ENCODE measurements at regions not wholly inside any gene's neighbourhood (a gene's known extent, or its start where the extent isn't known, plus 50 kb on each side); places are given as distances from the start of the nearest gene placed in this dataset.

GRCh38 chr11:113634940-113635575 is 71.0 kb downstream of the TMPRSS5 start:
- DNase-seq (ENCODE audit: low spot score), result no peak

GRCh38 chr11:113632981-113633380 is 73.1 kb downstream of the TMPRSS5 start:
- no peak for DNase-seq (ENCODE audit: low spot score)

- no peak for DNase-seq (ENCODE audit: low spot score)
Measured at GRCh38 chr11:113629562-113629961, 76.5 kb downstream of the TMPRSS5 start.

GRCh38 chr11:113628912-113629311 is 77.2 kb downstream of the TMPRSS5 start:
- no peak for DNase-seq (ENCODE audit: low spot score)

GRCh38 chr11:113627946-113628345 is 78.2 kb downstream of the TMPRSS5 start:
- DNase-seq (ENCODE audit: low spot score), result no peak

- no peak for DNase-seq (ENCODE audit: low spot score)
Measured at GRCh38 chr11:113627297-113627696, 78.8 kb downstream of the TMPRSS5 start.

GRCh38 chr11:113626736-113627135 is 79.4 kb downstream of the TMPRSS5 start:
- no peak for DNase-seq (ENCODE audit: low spot score)

GRCh38 chr11:113623114-113623513 is 83.0 kb downstream of the TMPRSS5 start:
- no peak for DNase-seq (ENCODE audit: low spot score)

- DNase-seq (ENCODE audit: low spot score), result no peak
Measured at GRCh38 chr11:113618360-113618759, 87.7 kb downstream of the TMPRSS5 start.

GRCh38 chr11:113615773-113616172 is 90.3 kb downstream of the TMPRSS5 start:
- no peak for DNase-seq (ENCODE audit: low spot score)

GRCh38 chr11:113615098-113615497 is 91.0 kb downstream of the TMPRSS5 start:
- DNase-seq (ENCODE audit: low spot score), result no peak

- no peak for DNase-seq (ENCODE audit: low spot score)
Measured at GRCh38 chr11:113614097-113614496, 92.0 kb downstream of the TMPRSS5 start.

- DNase-seq (ENCODE audit: low spot score), result peak; percentile 19
Measured at GRCh38 chr11:113613619-113614018, 92.5 kb downstream of the TMPRSS5 start.

GRCh38 chr11:113604186-113604585 is 101.9 kb downstream of the TMPRSS5 start:
- no peak for DNase-seq (ENCODE audit: low spot score)

- no peak for DNase-seq (ENCODE audit: low spot score)
Measured at GRCh38 chr11:113603277-113604059, 102.6 kb downstream of the TMPRSS5 start.

GRCh38 chr11:113602483-113602882 is 103.6 kb downstream of the TMPRSS5 start:
- no peak for DNase-seq (ENCODE audit: low spot score)

GRCh38 chr11:113596658-113597057 is 109.5 kb downstream of the TMPRSS5 start:
- DNase-seq (ENCODE audit: low spot score), result no peak

- no peak for DNase-seq (ENCODE audit: low spot score)
Measured at GRCh38 chr11:113595810-113596594, 110.1 kb downstream of the TMPRSS5 start.

- DNase-seq (ENCODE audit: low spot score), result no peak
Measured at GRCh38 chr11:113593698-113594308, 112.3 kb downstream of the TMPRSS5 start.

GRCh38 chr11:113591117-113591516 is 115.0 kb downstream of the TMPRSS5 start:
- no peak for DNase-seq (ENCODE audit: low spot score)

- no peak for DNase-seq (ENCODE audit: low spot score)
Measured at GRCh38 chr11:113587308-113587739, 112.1 kb upstream of the DRD2 start.

- no peak for DNase-seq (ENCODE audit: low spot score)
Measured at GRCh38 chr11:113584371-113584770, 109.2 kb upstream of the DRD2 start.

All from NAMALWA (cell line).